ENCODE measurements at regions not wholly inside any gene's neighbourhood (a gene's known extent, or its start where the extent isn't known, plus 50 kb on each side); places are given as distances from the start of the nearest gene placed in this dataset.

- in situ Hi-C loops (cut with MboI; ENCODE audit: low pct_unique_long_range_greater_than_20kb in 2 of 9, low sequenced_read_pairs in 9 of 9, unreplicated experiment in 9 of 9) = no loop called here
- Histone ChIP-seq H3K27ac (no peak overlapping the region), H3K4me1 (replicated peaks in 1 of 2) (peaks cover 3 to 5% of the 10 kb centered on the region in 2 donors), H3K4me3 (no peak overlapping the region)
- 9 to 98% (median 80%) methylated on average over 1 to 5 of the region's 5 CpGs; no CpG with 5 or more reads in 1 of the 10 experiments for WGBS, 10 experiments
- peak in 1 of 8 experiments; percentile 86 for ATAC-seq (replicated peaks in 6 of 8)
Measured at GRCh38 chr2:22491442-22491841, 893.5 kb upstream of the KLHL29 start.

- Histone ChIP-seq H3K4me1 (replicated peaks in 1 of 2) (peaks cover 4 to 8% of the 10 kb centered on the region in 2 donors), H3K27ac (no peak overlapping the region), H3K4me3 (no peak overlapping the region)
- no peak for ATAC-seq (replicated peaks in 6 of 8)
- 0 to 100% (median 39%) methylated on average over 1 to 3 of the region's 3 CpGs; no CpG with 5 or more reads in 1 of the 10 experiments for WGBS, 10 experiments
- in situ Hi-C loops (cut with MboI; ENCODE audit: low pct_unique_long_range_greater_than_20kb in 2 of 9, low sequenced_read_pairs in 9 of 9, unreplicated experiment in 9 of 9) = no loop called here
Measured at GRCh38 chr2:22494156-22494555, 890.8 kb upstream of the KLHL29 start.

GRCh38 chr2:22497064-22497463 is 887.9 kb upstream of the KLHL29 start:
- WGBS, 10 experiments = 0 to 100% (median 50%) methylated on average over 1 of the region's 1 CpG; no CpG with 5 or more reads in 4 of the 10 experiments
- H3K27ac ChIP-seq = no peak overlapping the region
- H3K4me1 ChIP-seq (replicated peaks in 1 of 2) = peaks cover 9 to 13% of the 10 kb centered on the region in 2 donors
- in situ Hi-C loops (cut with MboI; ENCODE audit: low pct_unique_long_range_greater_than_20kb in 2 of 9, low sequenced_read_pairs in 9 of 9, unreplicated experiment in 9 of 9) = no loop called here
- no peak overlapping the region for H3K4me3 ChIP-seq
- ATAC-seq (replicated peaks in 6 of 8) = no peak

- WGBS, 10 experiments = 0 to 100% (median 73%) methylated on average over 1 to 2 of the region's 3 CpGs; no CpG with 5 or more reads in 4 of the 10 experiments
- in situ Hi-C loops (cut with MboI; ENCODE audit: low pct_unique_long_range_greater_than_20kb in 2 of 9, low sequenced_read_pairs in 9 of 9, unreplicated experiment in 9 of 9) = no loop called here
- Histone ChIP-seq H3K4me3 (no peak overlapping the region), H3K27ac (no peak overlapping the region), H3K4me1 (replicated peaks in 1 of 2) (peaks cover 9 to 13% of the 10 kb centered on the region in 2 donors)
- ATAC-seq (replicated peaks in 6 of 8) = no peak
Measured at GRCh38 chr2:22497789-22498188, 887.2 kb upstream of the KLHL29 start.

- Histone ChIP-seq H3K4me1 (replicated peaks in 1 of 2) (peaks cover 9 to 13% of the 10 kb centered on the region in 2 donors), H3K4me3 (no peak overlapping the region), H3K27ac (no peak overlapping the region)
- peak in 5 of 8 experiments; percentile 40 to 84 (median 79) for ATAC-seq (replicated peaks in 6 of 8)
- in situ Hi-C loops (cut with MboI; ENCODE audit: low pct_unique_long_range_greater_than_20kb in 2 of 9, low sequenced_read_pairs in 9 of 9, unreplicated experiment in 9 of 9) = no loop called here
- WGBS, 10 experiments = 40 to 88% (median 55%) methylated on average over 1 to 4 of the region's 4 CpGs; no CpG with 5 or more reads in 4 of the 10 experiments
Measured at GRCh38 chr2:22499082-22499839, 885.7 kb upstream of the KLHL29 start.

GRCh38 chr2:22500555-22500935 is 884.4 kb upstream of the KLHL29 start:
- Histone ChIP-seq H3K4me3 (no peak overlapping the region), H3K27ac (no peak overlapping the region), H3K4me1 (replicated peaks in 1 of 2) (peaks cover 9 to 13% of the 10 kb centered on the region in 2 donors)
- in situ Hi-C loops (cut with MboI; ENCODE audit: low pct_unique_long_range_greater_than_20kb in 2 of 9, low sequenced_read_pairs in 9 of 9, unreplicated experiment in 9 of 9) = no loop called here
- ATAC-seq (replicated peaks in 6 of 8) = no peak
- 0 to 100% (median 60%) methylated on average over 1 of the region's 1 CpG; no CpG with 5 or more reads in 2 of the 10 experiments for WGBS, 10 experiments

- 6 to 93% (median 38%) methylated on average over 1 to 2 of the region's 2 CpGs; no CpG with 5 or more reads in 2 of the 10 experiments for WGBS, 10 experiments
- in situ Hi-C loops (cut with MboI; ENCODE audit: low pct_unique_long_range_greater_than_20kb in 2 of 9, low sequenced_read_pairs in 9 of 9, unreplicated experiment in 9 of 9) = no loop called here
- ATAC-seq (replicated peaks in 6 of 8) = no peak
Measured at GRCh38 chr2:22501851-22502250, 883.1 kb upstream of the KLHL29 start.

GRCh38 chr2:22513563-22513962 is 871.4 kb upstream of the KLHL29 start:
- H3K27ac ChIP-seq = no peak overlapping the region
- in situ Hi-C loops (cut with MboI; ENCODE audit: low pct_unique_long_range_greater_than_20kb in 2 of 9, low sequenced_read_pairs in 9 of 9, unreplicated experiment in 9 of 9) = no loop called here
- H3K4me1 ChIP-seq (replicated peaks in 1 of 2) = no peaks in the 10 kb centered on the region
- no peak overlapping the region for H3K4me3 ChIP-seq
- WGBS, 10 experiments = 9 to 100% (median 73%) methylated on average over 2 to 4 of the region's 4 CpGs
- ATAC-seq (replicated peaks in 6 of 8) = no peak

More at GRCh38 chr2:22501851-22502250, 883.1 kb upstream of the KLHL29 start:
- H3K4me1 ChIP-seq (replicated peaks in 1 of 2) = peaks cover 9 to 10% of the 10 kb centered on the region in 2 donors
- H3K4me3 ChIP-seq = no peak overlapping the region
- H3K27ac ChIP-seq = no peak overlapping the region

- H3K27ac ChIP-seq = no peak overlapping the region
- H3K4me3 ChIP-seq = no peak overlapping the region
- in situ Hi-C loops (cut with MboI; ENCODE audit: low pct_unique_long_range_greater_than_20kb in 2 of 9, low sequenced_read_pairs in 9 of 9, unreplicated experiment in 9 of 9) = no loop called here
- no peaks in the 10 kb centered on the region for H3K4me1 ChIP-seq (replicated peaks in 1 of 2)
- 0 to 22% (median 0%) methylated on average over 1 of the region's 1 CpG; no CpG with 5 or more reads in 4 of the 10 experiments for WGBS, 10 experiments
- ATAC-seq (replicated peaks in 6 of 8) = no peak
Measured at GRCh38 chr2:22517141-22517540, 867.8 kb upstream of the KLHL29 start.

- in situ Hi-C loops (cut with MboI; ENCODE audit: low pct_unique_long_range_greater_than_20kb in 2 of 9, low sequenced_read_pairs in 9 of 9, unreplicated experiment in 9 of 9) = no loop called here
- no peaks in the 10 kb centered on the region for H3K4me1 ChIP-seq (replicated peaks in 1 of 2)
- no peak for ATAC-seq (replicated peaks in 6 of 8)
- H3K27ac ChIP-seq = no peak overlapping the region
- H3K4me3 ChIP-seq = no peak overlapping the region
Measured at GRCh38 chr2:22518641-22519040, 866.3 kb upstream of the KLHL29 start.

- Histone ChIP-seq H3K4me3 (no peak overlapping the region), H3K4me1 (replicated peaks in 1 of 2) (no peaks in the 10 kb centered on the region), H3K27ac (no peak overlapping the region)
- 20 to 100% (median 63%) methylated on average over 1 to 8 of the region's 8 CpGs; no CpG with 5 or more reads in 1 of the 10 experiments for WGBS, 10 experiments
- in situ Hi-C loops (cut with MboI; ENCODE audit: low pct_unique_long_range_greater_than_20kb in 2 of 9, low sequenced_read_pairs in 9 of 9, unreplicated experiment in 9 of 9) = no loop called here
- ATAC-seq (replicated peaks in 6 of 8) = peak in 4 of 8 experiments; percentile 17 to 59 (median 43)
Measured at GRCh38 chr2:22520369-22521288, 864.4 kb upstream of the KLHL29 start.

- no peak for ATAC-seq (replicated peaks in 6 of 8)
- Histone ChIP-seq H3K27ac (no peak overlapping the region), H3K4me3 (no peak overlapping the region), H3K4me1 (replicated peaks in 1 of 2) (no peaks in the 10 kb centered on the region)
- in situ Hi-C loops (cut with MboI; ENCODE audit: low pct_unique_long_range_greater_than_20kb in 2 of 9, low sequenced_read_pairs in 9 of 9, unreplicated experiment in 9 of 9) = no loop called here
Measured at GRCh38 chr2:22521620-22522019, 863.4 kb upstream of the KLHL29 start.

- Histone ChIP-seq H3K4me1 (replicated peaks in 1 of 2) (no peaks in the 10 kb centered on the region), H3K4me3 (no peak overlapping the region), H3K27ac (no peak overlapping the region)
- ATAC-seq (replicated peaks in 6 of 8) = no peak
- in situ Hi-C loops (cut with MboI; ENCODE audit: low pct_unique_long_range_greater_than_20kb in 2 of 9, low sequenced_read_pairs in 9 of 9, unreplicated experiment in 9 of 9) = no loop called here
Measured at GRCh38 chr2:22525681-22526080, 859.3 kb upstream of the KLHL29 start.

All from motor neuron (in vitro differentiated cells).